Fibroblast of villous mesenchyme (primary cell): ENCODE measurements at regions not wholly inside any gene's neighbourhood (a gene's known extent, or its start where the extent isn't known, plus 50 kb on each side); places are given as distances from the start of the nearest gene placed in this dataset.
A peak's percentile ranks its signal among the peaks of the same experiment; 100 is the strongest.

Experiments
- DNase-seq: peaks from one replicate; pipeline ENCODE4 v3.0.0-alpha.2; 2010; ENCODE audit warnings: low read depth
- H3K4me3 ChIP-seq: 2 replicates; pipeline ENCODE4 v1.5.1; 2011; ENCODE audit warnings: low read depth, mild to moderate bottlenecking, low read length
- TF ChIP-seq, protein P1 (sequence below): IDR thresholded peaks from 2 replicates; pipeline ENCODE4 v1.5.1; 2012; ENCODE audit warnings: low read depth, mild to moderate bottlenecking, low read length; ENCODE audit not compliant: insufficient read depth

DNA sequence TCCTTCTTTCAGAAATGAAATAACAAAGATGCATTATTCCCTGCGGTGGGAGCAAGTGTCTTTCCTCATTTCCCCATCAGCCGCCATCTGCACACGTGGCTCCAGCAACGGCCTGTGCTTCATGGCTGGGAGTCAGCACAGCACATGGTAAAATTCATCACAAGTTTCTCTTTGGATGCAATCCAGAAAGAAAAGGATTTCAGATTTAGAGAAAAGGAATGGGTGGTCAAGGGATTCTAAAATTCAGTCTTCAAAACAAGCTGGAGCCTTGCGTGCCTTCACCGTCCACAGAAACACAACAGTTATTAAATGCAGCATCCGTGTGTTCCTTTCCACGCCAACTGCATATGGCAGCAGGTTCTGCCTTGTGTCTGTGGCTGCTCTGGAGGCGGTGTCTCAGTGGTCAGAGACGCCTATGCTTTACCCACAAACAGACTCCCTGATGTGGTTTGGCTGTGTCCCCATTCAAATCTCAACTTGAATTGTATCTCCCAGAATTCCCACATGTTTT is 107.6 kb downstream of the THBS2 start:
- no peak overlapping the region for H3K4me3 ChIP-seq
- DNase-seq = peak; percentile 76

DNA sequence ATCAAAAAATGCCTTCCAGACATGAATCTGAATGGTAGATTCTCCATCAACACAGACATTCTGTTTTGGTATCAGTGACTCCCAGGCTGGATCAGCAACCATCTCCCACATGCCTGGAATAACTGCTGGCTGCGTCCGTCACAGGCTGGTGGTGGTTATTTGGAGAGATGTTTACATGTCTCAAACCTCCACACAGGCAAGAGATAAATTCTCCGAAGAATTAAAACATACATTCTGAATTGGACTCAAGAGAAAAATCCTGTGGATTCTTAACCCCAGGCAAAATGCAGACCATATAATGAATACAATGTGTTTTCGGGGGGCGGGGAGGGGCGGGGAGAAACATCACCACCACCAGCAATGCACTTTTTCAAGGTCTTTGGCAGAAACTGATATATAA is 108.2 kb downstream of the THBS2 start:
- no peak overlapping the region for H3K4me3 ChIP-seq
- TF ChIP-seq, protein P1, sequence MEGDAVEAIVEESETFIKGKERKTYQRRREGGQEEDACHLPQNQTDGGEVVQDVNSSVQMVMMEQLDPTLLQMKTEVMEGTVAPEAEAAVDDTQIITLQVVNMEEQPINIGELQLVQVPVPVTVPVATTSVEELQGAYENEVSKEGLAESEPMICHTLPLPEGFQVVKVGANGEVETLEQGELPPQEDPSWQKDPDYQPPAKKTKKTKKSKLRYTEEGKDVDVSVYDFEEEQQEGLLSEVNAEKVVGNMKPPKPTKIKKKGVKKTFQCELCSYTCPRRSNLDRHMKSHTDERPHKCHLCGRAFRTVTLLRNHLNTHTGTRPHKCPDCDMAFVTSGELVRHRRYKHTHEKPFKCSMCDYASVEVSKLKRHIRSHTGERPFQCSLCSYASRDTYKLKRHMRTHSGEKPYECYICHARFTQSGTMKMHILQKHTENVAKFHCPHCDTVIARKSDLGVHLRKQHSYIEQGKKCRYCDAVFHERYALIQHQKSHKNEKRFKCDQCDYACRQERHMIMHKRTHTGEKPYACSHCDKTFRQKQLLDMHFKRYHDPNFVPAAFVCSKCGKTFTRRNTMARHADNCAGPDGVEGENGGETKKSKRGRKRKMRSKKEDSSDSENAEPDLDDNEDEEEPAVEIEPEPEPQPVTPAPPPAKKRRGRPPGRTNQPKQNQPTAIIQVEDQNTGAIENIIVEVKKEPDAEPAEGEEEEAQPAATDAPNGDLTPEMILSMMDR = no peak
- peak; percentile 87 for DNase-seq

More for the DNA sequence above, 107.6 kb downstream of the THBS2 start:
- TF ChIP-seq, protein P1 = no peak

DNA sequence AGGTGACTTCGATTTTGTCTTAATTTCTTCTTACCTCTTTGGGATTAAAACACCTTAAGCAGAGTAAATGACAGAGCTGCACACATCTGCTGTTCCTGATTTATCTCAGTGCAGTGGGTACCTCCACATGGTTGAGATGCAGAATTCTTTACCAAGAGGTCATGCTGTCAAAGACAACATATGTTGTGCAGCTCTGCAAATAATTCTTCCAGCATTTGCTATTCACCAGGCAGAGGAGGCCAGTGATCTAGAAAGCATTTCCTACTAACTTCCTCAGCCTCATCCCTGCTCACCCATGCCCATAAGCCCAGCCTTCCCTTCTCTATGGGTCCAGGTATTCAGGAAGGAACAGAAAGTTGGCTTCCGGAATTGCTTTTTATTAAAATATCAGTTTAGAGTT is 109.3 kb downstream of the THBS2 start:
- TF ChIP-seq, protein P1 = no peak
- DNase-seq = no peak
- H3K4me3 ChIP-seq = no peak overlapping the region

DNA sequence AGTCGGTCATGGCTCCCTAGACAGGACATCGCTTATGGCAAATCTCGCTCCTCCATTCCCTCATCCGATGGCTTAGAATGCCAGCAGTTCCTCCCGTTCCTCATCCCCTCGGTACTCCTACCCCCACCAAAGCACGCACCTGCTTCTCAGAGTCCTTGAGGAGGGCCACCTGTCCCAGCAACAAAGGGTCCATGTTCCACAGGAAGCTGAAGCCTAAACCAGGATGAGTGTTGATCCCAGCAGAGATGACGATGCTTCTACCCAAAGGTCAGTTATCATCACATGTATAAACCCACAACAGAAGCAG is 111.2 kb downstream of the THBS2 start:
- H3K4me3 ChIP-seq = no peak overlapping the region
- no peak for DNase-seq
- TF ChIP-seq, protein P1 = no peak

DNA sequence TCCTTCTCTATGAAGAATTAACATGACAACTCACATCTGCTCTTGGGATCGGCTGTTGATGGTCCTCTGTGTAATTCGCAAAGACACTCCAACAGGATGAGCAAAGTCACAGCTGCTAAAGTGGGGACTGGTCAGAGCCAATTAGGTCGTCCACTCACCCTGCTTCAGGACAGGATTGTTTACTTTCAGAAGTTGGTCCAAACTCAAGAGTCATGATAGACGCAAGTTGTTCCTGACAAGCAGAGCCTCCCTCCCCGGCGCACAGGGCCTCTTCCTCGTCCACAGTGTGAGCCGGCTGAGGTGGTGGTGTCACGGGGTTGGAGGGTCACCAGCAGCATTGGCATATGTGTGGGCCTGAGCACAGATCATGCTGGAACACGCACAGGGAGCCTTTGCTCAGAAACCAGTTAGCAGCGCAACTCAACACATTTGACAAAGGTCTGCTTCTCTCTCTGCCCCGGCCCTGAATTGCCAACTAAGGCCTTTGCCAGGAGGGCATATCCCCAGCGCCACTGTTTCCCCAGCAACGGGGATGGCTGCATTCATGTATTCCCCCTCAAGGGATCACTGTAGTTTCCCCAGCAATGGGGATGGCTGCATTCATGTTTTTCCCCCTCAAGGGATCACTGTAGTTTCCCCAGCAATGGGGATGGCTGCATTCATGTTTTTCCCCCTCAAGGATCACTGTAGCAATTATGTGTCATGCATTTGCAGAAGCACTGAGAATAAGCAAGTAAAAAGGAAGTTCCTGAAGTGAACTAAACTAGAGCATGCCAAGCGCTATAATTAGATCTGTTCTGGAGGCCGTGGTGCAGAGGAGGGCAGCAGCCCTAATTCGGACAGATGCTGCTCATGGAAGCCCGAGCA is 111.7 kb downstream of the THBS2 start:
- peak; percentile 61 for DNase-seq
- no peak overlapping the region for H3K4me3 ChIP-seq
- TF ChIP-seq, protein P1 = no peak

- TF ChIP-seq, protein P1 = no peak
- no peak for DNase-seq
- no peak overlapping the region for H3K4me3 ChIP-seq
Observed at GRCh38 chr6:169140986-169141495, 112.6 kb downstream of the THBS2 start.
